Activated effector memory CD4-positive, alpha-beta T cell treated with anti-CD3 and anti-CD28 coated beads, Interleukin-2, amount 50 U/mL, for 16 hours (primary cell): ENCODE measurements at regions not wholly inside any gene's neighbourhood (a gene's known extent, or its start where the extent isn't known, plus 50 kb on each side); places are given as distances from the start of the nearest gene placed in this dataset.

ENCODE experiments used
- DNase-seq: peaks from one replicate; pipeline ENCODE4 v3.0.0-alpha.2; 2020

DNA sequence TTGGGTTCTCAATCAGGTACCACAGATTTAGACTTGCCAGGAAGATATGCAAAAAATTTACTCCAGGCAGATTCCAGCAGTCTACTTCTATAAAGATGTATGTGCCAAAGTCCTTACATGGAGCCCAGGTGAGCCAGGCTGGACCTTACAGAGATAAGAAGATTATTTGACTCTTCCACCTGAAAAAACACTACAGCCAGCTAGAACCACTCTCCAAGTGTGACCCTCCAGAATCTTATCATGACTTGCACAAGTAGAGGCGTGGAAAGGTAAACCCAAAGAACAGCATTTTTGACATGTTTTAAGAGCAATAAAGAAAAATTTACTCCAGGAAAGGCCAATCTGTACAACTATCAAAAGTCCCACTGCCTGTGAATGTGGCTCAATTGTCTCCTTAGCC lies 146.8 kb upstream of the DPT start:
- DNase-seq = no peak

GRCh38 chr1:168876830-168877229 lies 147.8 kb upstream of the DPT start:
- DNase-seq = no peak

DNA sequence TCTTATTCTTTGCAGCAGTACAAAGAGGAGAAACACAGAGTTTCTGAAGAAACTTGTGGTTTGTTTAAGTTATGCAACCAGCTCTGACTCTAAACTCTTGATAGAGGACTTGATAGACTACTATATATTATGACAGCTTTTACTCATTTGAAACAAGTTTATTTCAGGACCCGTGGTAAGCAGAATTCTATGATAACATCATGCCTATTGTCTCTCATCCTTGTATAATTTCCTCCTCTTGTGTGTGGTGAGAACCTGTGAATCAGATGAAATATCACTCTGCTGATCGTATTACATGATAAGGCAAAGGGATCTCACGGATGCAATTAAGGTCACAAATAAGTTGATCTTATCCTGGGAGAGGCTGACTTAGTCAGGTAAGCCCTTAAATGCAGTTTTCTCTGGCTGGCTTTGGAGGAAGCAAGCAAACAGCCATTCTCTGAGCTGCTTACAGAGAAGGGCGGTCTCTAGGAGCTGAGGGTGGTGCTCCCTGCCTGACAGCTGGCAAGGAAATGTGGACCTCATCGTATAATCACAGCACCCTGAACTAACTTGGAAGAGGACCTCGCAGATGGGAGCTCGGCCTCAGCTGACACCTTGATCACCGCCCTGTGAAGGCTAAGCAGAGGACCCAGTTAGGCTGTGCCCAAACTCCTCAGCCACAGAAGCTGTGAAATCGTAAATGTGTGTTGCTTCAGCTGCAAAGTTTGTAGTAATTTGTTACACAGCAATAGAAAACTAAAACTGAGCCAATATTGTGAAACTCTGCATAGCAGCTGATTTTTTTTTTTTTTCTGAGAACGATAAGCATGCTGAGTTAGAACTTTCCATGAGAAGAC lies 151.1 kb upstream of the DPT start:
- DNase-seq = no peak

- no peak for DNase-seq
These were observed 152.8 kb upstream of the DPT start for GRCh38 chr1:168881656-168882260.

DNA sequence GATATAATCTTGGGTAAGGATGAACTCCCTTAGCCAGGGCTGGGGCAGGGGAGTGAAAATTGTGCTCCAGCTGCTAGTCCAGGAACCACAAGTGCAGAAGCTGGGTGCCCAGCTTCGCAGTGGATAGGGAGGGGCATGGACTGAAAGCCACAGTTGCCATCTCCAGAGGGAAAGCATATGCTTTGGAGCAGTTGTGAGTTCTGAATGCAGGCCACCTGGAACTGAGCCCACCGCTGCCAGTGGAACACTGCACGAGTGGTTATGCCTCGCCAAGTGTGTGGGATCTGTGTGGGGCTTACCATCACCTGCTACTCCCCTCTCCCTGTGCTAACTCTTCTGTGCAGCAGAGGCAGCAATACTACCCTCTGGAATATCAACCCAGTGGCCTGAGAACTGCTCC lies 158.4 kb upstream of the DPT start:
- no peak for DNase-seq

DNA sequence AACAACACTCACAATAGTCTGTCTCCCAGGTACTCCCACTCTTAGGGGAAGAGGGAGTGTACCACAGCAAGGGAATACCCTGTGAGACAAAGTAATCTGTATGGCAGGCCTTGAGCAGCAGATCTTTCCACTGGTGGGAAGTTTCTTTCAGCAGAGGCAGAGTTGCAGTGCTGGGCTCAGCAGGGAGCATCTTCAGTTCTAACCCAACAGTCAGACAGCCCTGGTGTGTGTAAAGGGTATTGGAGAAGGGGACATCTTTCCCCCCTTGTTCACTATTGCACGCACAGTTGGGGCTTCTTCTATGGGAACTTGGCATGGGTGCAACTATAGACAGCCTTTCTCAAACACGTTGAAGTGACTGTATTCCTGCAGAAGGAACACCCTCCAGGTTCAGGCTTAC lies 159.4 kb upstream of the DPT start:
- no peak for DNase-seq

DNA sequence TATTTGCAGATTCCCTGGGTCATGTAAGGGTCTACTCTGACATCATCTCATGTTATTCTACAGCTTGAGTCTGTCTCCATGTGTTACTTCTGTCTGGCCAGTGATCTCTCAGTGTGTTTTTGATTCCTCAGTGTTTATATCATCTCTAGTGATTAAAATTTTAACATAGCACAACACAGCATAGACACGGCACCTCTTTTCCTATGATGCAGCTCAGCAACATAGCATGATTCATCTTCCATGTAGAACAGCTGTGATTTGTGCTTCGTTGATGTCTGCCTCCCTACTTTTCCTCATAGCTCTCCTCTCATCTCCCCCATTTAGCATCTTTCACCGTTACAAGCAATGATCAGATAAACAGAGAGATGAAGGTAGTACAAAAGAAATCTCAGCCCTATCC lies 163.9 kb upstream of the DPT start:
- DNase-seq = no peak

DNA sequence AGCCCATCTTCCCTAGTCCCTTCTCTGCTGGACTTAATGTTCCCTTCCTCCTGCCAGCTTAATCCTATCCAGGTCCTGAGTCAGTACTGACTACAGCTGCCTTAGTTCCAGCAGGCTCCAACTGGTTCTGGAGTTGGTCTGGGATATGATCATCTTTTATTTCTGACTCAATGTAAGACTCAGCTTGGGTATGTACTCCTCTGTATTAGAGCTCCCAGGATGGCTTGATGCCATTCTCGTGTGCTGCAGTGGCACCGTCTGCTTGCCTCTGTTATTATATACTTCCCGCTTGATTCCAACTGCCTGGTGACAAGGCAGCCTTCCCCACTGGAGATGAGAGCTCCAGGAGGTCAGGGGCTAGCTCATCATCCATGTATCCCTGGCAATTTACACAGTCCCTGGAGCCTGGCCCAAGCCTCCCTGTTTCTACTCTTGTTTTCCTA lies 164.4 kb upstream of the DPT start:
- DNase-seq = no peak

DNA sequence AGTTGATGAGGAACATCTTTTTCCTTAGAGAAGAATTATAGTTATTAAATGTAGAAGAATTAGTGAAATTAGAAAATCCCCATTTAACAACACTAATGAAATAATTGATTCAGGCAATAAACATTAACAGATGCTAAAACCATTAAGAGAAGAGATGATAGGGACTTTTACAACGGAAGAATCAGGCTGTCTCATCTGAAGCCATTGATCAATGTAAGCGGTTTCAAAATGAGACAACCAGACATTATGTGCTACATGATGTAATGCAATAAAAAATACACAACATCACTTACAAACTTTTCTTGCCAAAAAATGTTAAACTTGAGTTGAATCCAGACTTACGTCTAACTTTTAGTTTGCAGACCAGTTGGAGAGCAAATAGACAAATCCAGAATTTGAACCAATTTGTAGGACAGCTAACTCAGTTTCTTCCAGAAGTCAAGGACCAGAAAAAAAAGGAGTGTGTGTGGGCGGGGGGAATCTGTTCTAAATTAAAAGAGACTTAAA lies 165.4 kb upstream of the DPT start:
- DNase-seq = no peak

- no peak for DNase-seq
These were observed 168.2 kb upstream of the DPT start for GRCh38 chr1:168897249-168897648.

- no peak for DNase-seq
These were observed 174.3 kb upstream of the DPT start for GRCh38 chr1:168903237-168903830.

DNA sequence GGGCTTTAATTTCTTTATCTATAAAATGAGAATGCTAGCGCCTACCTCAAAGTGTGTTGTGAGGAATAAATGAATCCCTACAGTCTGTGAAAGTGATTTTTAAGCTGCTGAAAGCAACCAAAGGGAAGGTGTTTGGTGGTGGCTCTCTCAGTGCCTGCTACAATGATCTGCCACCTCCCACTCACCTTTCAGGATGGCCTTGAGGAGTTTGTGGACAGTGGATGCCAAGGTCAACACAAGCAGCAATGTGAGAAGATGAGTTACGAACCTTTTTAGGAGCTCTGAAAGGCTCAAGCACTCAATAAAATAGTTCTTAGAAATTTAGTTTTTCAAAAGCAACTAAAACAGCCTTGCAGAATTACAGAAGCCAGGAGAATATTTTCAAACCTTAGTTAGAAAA lies 176.6 kb upstream of the DPT start:
- no peak for DNase-seq

GRCh38 chr1:168906367-168906766 lies 177.4 kb upstream of the DPT start:
- no peak for DNase-seq

DNA sequence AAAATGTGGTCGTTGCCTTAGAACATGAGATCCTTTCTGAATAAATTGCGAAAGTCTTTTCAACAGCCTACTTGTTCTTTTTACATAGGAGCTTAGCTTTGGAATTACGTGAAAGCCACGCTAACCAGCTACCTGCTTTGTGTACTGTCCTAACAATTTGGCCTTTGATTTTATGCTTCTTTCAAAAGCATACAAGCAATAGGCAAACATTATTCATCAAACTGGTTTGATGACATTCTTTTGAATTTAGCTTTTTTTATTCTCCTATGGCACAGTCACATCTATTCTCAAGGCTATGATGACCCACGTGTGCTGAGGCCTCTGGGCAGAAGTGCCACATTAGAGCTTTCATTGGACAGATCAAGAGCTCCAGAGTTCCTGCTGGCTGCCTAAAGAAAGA lies 178.0 kb upstream of the DPT start:
- DNase-seq = no peak

- DNase-seq = no peak
These were observed 178.9 kb upstream of the DPT start for GRCh38 chr1:168907786-168908348.

DNA sequence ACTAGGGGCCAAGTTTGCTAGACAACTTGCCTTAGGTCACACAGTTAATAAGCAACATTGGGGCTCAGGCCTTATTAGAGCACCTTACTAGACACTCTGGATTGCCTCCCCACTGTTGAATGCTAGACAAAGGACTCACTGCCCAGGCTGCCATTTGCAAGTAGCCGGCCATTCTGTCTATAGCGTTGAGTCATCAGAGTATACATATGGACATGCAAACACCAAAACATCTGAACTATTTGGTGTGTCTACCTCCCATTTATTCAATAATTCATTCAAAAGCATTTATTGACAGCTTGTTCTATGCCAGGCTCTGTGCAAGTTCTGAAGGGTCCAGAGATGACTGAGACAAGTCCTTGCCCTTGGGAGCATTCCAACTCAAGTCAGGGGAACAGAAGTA lies 181.4 kb upstream of the DPT start:
- DNase-seq = no peak

- DNase-seq = no peak
These were observed 182.4 kb upstream of the DPT start for GRCh38 chr1:168911370-168911769.

GRCh38 chr1:168913711-168914463 lies 184.9 kb upstream of the DPT start:
- no peak for DNase-seq

- DNase-seq = no peak
These were observed 188.3 kb upstream of the DPT start for GRCh38 chr1:168917309-168917708.

DNA sequence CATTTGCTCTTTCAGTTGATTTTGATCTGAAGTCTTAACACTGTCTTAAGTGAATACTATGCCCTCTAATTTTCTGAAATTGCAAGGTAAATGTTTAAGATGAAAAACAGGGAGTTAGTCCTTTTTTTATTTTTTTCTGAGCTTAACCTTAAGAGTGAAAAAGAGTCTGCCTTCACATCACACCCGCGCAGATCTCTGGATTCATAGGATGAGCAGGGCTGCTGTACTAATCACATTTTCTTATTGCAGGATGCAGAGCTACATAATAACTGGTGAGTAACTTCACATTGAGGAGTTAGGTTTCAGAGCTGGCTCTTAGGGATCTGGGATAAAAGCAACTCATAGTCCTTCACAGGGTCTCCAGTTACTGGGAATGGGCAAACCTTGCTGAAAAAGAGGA lies 188.7 kb upstream of the ATP1B1 start:
- DNase-seq = no peak

DNA sequence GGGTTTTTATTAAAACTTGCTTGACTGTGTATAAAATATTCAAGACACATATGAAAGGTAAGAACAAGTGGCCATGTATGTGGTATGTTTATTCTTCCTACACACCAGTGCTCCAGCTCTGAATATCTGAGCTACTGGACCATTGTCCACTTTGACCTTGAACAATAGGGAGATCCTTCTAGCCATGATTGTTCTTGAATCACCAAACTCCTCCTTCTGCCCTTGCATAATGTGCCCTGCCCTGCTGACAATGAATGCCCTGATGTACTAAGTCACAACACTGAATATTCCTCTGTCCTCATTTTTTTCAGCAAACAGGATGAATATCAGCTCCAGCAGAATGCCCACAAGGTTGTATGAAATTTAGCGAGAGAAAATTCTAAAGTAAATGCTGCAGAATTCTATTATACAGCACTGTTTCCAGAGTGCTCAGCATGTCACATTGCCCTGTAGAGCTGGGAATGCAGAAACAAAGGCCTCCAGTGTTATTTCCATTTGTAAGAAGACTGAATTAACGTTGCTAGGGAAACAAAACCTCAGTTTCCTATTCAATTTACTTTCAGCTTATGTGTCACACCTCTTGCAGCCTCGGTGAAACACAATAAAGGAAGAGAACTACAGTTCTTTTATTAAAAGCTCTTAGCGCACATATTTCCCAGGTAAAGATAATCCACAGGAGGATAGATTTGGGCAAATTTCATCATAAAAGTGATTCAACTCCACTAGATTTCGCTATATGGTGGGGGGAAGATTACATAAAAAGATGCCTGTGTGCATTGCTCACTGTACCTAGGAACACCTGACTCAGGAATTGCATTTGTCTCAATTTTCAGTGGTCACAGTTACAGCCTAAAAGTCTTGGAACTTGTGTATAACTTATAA lies 187.4 kb upstream of the ATP1B1 start:
- no peak for DNase-seq
